K562 (cell line): ENCODE measurements at regions not wholly inside any gene's neighbourhood (a gene's known extent, or its start where the extent isn't known, plus 50 kb on each side); places are given as distances from the start of the nearest gene placed in this dataset.
A peak's percentile ranks its signal among the peaks of the same experiment; 100 is the strongest.

ENCODE experiments used
- CBFA2T3 ChIP-seq: fragments of 450-650 bp; IDR thresholded peaks from 2 replicates; pipeline ENCODE4 v1.6.1; 2017
- NEUROD1 ChIP-seq: fragments of 150-350 bp; IDR thresholded peaks from 2 replicates; pipeline ENCODE4 v1.6.1; 2014; ENCODE audit warnings: borderline replicate concordance, low read length, low read depth; ENCODE audit not compliant: partially characterized antibody
- POLR2AphosphoS5 ChIP-seq: IDR thresholded peaks from 2 replicates; pipeline ENCODE4 v1.6.1; 2011; ENCODE audit warnings: mild to moderate bottlenecking, low read depth, low read length, moderate library complexity; ENCODE audit not compliant: control insufficient read depth, insufficient read depth
- SP1 ChIP-seq: sonication (generic); formaldehyde crosslinking; IDR thresholded peaks from 2 replicates; pipeline ENCODE4 v1.8.1; 2022; ENCODE audit warnings: mild to moderate bottlenecking, missing genetic modification reagents
- TCF3 ChIP-seq: sonication (generic); formaldehyde crosslinking; IDR thresholded peaks from 2 replicates; pipeline ENCODE4 v1.4.0; 2020; ENCODE audit warnings: mild to moderate bottlenecking, missing genetic modification reagents
- ZKSCAN1 ChIP-seq: fragments of 150-350 bp; IDR thresholded peaks from 2 replicates; pipeline ENCODE4 v1.6.1; 2016; ENCODE audit warnings: low read depth, low read length
- ZNF232 ChIP-seq: sonication (generic); formaldehyde crosslinking; IDR thresholded peaks from 2 replicates; pipeline ENCODE4 v1.8.0; 2022; ENCODE audit warnings: mild to moderate bottlenecking, missing genetic modification reagents
- ZNF263 ChIP-seq: sonication (generic); formaldehyde crosslinking; IDR thresholded peaks from 2 replicates; pipeline ENCODE4 v1.8.0; 2022; ENCODE audit warnings: mild to moderate bottlenecking, missing genetic modification reagents, borderline replicate concordance
- TF ChIP-seq, protein P1 (sequence below), 2 experiments: IDR thresholded peaks in 1 of 2; conservative IDR thresholded peaks in 1 of 2; 2 replicates each; pipeline ENCODE4 v1.6.1; 2016; ENCODE audit warnings: low read depth in 2 of 2, mild to moderate bottlenecking in 1 of 2, missing compliant biosample characterization in 1 of 2, missing genetic modification characterization in 1 of 2, moderate library complexity in 1 of 2
- TF ChIP-seq, protein P2 (sequence below): fragments of 150-350 bp; IDR thresholded peaks from 2 replicates; pipeline ENCODE4 v1.6.1; 2014; ENCODE audit warnings: low read depth, mild to moderate bottlenecking, low read length, borderline replicate concordance
- TF ChIP-seq, protein P3 (sequence below): fragments of 200-800 bp; sonication (Bioruptor generic); IDR thresholded peaks from 2 replicates; pipeline ENCODE4 v1.6.1; 2016; ENCODE audit warnings: missing genetic modification characterization, missing compliant biosample characterization
- TF ChIP-seq, protein P4 (sequence below): fragments of 450-650 bp; IDR thresholded peaks from 2 replicates; pipeline ENCODE4 v1.6.1; 2017; ENCODE audit warnings: antibody characterized with exemption

DNA sequence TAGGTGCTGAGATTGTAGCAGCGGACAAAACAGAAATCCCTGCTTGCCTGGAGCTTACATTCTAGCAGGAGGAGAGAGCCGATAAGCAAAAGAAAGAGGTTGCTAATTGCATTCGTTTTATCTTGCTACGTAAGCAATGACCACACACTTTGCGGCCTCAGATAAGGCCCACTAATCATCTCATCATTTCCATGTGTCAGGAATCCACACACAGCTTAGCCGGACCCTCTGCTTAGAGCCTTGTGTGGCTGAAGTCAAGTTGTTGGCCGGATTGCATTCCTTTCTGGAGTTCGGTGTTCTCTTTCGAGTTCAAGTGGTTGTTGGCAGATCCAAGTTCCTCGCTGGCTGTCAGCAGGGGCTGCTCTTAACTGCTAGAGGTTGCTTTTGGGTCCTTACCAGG is 101.6 kb downstream of the CHST1 start (continued):
- TF ChIP-seq, protein P1, sequence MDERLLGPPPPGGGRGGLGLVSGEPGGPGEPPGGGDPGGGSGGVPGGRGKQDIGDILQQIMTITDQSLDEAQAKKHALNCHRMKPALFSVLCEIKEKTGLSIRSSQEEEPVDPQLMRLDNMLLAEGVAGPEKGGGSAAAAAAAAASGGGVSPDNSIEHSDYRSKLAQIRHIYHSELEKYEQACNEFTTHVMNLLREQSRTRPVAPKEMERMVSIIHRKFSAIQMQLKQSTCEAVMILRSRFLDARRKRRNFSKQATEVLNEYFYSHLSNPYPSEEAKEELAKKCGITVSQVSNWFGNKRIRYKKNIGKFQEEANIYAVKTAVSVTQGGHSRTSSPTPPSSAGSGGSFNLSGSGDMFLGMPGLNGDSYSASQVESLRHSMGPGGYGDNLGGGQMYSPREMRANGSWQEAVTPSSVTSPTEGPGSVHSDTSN (CRISPR knock-in tag; IDR thresholded peaks at IDR 0.05; ENCODE audit: low read depth), result peak; percentile 33; the same call in 1 of the 2 replicates
- TF ChIP-seq, protein P1 (tag; conservative IDR thresholded peaks at IDR 0.05; ENCODE audit: low read depth), result peak; percentile 48; the same call in 1 of the 2 replicates
- TF ChIP-seq CBFA2T3, result peak; percentile 90
- TF ChIP-seq SP1 (CRISPR knock-in tag), result no peak
- no peak for TF ChIP-seq ZNF263
- TF ChIP-seq POLR2AphosphoS5, result peak; percentile 47; the same call in 1 of the 2 replicates
- TF ChIP-seq, protein P2, sequence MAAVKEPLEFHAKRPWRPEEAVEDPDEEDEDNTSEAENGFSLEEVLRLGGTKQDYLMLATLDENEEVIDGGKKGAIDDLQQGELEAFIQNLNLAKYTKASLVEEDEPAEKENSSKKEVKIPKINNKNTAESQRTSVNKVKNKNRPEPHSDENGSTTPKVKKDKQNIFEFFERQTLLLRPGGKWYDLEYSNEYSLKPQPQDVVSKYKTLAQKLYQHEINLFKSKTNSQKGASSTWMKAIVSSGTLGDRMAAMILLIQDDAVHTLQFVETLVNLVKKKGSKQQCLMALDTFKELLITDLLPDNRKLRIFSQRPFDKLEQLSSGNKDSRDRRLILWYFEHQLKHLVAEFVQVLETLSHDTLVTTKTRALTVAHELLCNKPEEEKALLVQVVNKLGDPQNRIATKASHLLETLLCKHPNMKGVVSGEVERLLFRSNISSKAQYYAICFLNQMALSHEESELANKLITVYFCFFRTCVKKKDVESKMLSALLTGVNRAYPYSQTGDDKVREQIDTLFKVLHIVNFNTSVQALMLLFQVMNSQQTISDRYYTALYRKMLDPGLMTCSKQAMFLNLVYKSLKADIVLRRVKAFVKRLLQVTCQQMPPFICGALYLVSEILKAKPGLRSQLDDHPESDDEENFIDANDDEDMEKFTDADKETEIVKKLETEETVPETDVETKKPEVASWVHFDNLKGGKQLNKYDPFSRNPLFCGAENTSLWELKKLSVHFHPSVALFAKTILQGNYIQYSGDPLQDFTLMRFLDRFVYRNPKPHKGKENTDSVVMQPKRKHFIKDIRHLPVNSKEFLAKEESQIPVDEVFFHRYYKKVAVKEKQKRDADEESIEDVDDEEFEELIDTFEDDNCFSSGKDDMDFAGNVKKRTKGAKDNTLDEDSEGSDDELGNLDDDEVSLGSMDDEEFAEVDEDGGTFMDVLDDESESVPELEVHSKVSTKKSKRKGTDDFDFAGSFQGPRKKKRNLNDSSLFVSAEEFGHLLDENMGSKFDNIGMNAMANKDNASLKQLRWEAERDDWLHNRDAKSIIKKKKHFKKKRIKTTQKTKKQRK, result no peak
- TF ChIP-seq, protein P3, sequence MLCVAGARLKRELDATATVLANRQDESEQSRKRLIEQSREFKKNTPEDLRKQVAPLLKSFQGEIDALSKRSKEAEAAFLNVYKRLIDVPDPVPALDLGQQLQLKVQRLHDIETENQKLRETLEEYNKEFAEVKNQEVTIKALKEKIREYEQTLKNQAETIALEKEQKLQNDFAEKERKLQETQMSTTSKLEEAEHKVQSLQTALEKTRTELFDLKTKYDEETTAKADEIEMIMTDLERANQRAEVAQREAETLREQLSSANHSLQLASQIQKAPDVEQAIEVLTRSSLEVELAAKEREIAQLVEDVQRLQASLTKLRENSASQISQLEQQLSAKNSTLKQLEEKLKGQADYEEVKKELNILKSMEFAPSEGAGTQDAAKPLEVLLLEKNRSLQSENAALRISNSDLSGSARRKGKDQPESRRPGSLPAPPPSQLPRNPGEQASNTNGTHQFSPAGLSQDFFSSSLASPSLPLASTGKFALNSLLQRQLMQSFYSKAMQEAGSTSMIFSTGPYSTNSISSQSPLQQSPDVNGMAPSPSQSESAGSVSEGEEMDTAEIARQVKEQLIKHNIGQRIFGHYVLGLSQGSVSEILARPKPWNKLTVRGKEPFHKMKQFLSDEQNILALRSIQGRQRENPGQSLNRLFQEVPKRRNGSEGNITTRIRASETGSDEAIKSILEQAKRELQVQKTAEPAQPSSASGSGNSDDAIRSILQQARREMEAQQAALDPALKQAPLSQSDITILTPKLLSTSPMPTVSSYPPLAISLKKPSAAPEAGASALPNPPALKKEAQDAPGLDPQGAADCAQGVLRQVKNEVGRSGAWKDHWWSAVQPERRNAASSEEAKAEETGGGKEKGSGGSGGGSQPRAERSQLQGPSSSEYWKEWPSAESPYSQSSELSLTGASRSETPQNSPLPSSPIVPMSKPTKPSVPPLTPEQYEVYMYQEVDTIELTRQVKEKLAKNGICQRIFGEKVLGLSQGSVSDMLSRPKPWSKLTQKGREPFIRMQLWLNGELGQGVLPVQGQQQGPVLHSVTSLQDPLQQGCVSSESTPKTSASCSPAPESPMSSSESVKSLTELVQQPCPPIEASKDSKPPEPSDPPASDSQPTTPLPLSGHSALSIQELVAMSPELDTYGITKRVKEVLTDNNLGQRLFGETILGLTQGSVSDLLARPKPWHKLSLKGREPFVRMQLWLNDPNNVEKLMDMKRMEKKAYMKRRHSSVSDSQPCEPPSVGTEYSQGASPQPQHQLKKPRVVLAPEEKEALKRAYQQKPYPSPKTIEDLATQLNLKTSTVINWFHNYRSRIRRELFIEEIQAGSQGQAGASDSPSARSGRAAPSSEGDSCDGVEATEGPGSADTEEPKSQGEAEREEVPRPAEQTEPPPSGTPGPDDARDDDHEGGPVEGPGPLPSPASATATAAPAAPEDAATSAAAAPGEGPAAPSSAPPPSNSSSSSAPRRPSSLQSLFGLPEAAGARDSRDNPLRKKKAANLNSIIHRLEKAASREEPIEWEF (CRISPR knock-in tag), result no peak
- no peak for TF ChIP-seq ZNF232 (CRISPR knock-in tag)
- peak; percentile 72 for TF ChIP-seq TCF3
- TF ChIP-seq NEUROD1, result no peak
- no peak for TF ChIP-seq ZKSCAN1
- TF ChIP-seq, protein P4, sequence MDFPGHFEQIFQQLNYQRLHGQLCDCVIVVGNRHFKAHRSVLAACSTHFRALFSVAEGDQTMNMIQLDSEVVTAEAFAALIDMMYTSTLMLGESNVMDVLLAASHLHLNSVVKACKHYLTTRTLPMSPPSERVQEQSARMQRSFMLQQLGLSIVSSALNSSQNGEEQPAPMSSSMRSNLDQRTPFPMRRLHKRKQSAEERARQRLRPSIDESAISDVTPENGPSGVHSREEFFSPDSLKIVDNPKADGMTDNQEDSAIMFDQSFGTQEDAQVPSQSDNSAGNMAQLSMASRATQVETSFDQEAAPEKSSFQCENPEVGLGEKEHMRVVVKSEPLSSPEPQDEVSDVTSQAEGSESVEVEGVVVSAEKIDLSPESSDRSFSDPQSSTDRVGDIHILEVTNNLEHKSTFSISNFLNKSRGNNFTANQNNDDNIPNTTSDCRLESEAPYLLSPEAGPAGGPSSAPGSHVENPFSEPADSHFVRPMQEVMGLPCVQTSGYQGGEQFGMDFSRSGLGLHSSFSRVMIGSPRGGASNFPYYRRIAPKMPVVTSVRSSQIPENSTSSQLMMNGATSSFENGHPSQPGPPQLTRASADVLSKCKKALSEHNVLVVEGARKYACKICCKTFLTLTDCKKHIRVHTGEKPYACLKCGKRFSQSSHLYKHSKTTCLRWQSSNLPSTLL, result no peak
